ENCODE measurements at regions not wholly inside any gene's neighbourhood (a gene's known extent, or its start where the extent isn't known, plus 50 kb on each side); places are given as distances from the start of the nearest gene placed in this dataset.

- no peak for TF ChIP-seq POLR2AphosphoS5 (IDR thresholded peaks at IDR 0.05; ENCODE audit: borderline replicate concordance, low read depth, low read length)
- TF ChIP-seq EZH2 (IDR thresholded peaks at IDR 0.05): no peak
Observed at GRCh38 chr18:10343778-10344177, 110.7 kb upstream of the APCDD1 start.
